Bronchial epithelial cell (primary cell): ENCODE measurements at regions not wholly inside any gene's neighbourhood (a gene's known extent, or its start where the extent isn't known, plus 50 kb on each side); places are given as distances from the start of the nearest gene placed in this dataset.

Experiments
- DNase-seq: peaks from one replicate; pipeline ENCODE4 v3.0.0-alpha.2; 2010; ENCODE audit warnings: low read depth
- FAIRE-seq: peaks from 2 replicates; lab custom pipeline; 2011; peaks lifted over from hg19 to GRCh38; lab: Jason Lieb, UNC
- H3K27me3 ChIP-seq: 2 replicates; pipeline ENCODE4 v1.5.1; 2011; ENCODE audit warnings: low read length; ENCODE audit not compliant: control insufficient read depth, insufficient read depth
- H3K36me3 ChIP-seq: 2 replicates; pipeline ENCODE4 v1.5.1; 2011; ENCODE audit warnings: low read length; ENCODE audit not compliant: control insufficient read depth, insufficient read depth
- H3K4me3 ChIP-seq: 2 replicates; pipeline ENCODE4 v1.5.1; 2011; ENCODE audit warnings: mild to moderate bottlenecking, low read depth, low read length, control low read depth
- CTCF ChIP-seq: IDR thresholded peaks from 2 replicates; pipeline ENCODE4 v1.5.1; 2011; ENCODE audit warnings: mild to moderate bottlenecking, moderate library complexity, low read length, control low read depth, inconsistent platforms; ENCODE audit not compliant: insufficient read depth, severe bottlenecking

GRCh38 chr6:34633785-34634184 lies 62.8 kb downstream of the ILRUN start:
- TF ChIP-seq CTCF = no peak
- FAIRE-seq (no peak), DNase-seq (no peak)
- Histone ChIP-seq H3K4me3 (no peak overlapping the region), H3K36me3 (no peaks in the 10 kb centered on the region), H3K27me3 (no peaks in the 10 kb centered on the region)

DNA sequence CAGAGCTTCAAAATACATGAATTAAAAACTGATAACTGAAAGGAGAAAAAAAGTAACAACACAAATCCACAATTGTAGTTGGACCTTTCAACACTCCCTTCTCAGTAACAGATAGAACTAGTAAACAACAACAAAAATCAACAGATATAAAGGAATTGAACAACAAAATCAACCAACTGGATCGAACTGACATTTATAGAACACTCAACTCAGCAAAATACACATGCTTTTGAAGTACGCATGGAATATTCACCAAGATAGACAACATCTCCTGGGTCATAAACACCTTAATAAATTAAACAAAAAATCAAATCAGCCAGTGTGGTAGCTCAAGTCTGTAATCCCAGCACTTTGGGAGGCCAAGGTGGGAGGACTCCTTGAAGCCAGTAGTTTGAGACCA lies 63.3 kb downstream of the ILRUN start:
- Histone ChIP-seq H3K27me3 (no peaks in the 10 kb centered on the region), H3K4me3 (no peak overlapping the region), H3K36me3 (no peaks in the 10 kb centered on the region)
- DNase-seq (no peak), FAIRE-seq (no peak)
- TF ChIP-seq CTCF = no peak

GRCh38 chr6:34630040-34630439 lies 66.5 kb downstream of the ILRUN start:
- Histone ChIP-seq H3K36me3 (no peaks in the 10 kb centered on the region), H3K27me3 (no peaks in the 10 kb centered on the region), H3K4me3 (no peak overlapping the region)
- DNase-seq (peak; percentile 96), FAIRE-seq (no peak)
- no peak for TF ChIP-seq CTCF

- no peaks in the 10 kb centered on the region for H3K27me3 ChIP-seq
- FAIRE-seq = no peak
- TF ChIP-seq CTCF = no peak
- H3K36me3 ChIP-seq = no peaks in the 10 kb centered on the region
- no peak overlapping the region for H3K4me3 ChIP-seq
- no peak for DNase-seq
Measured at GRCh38 chr6:34627296-34627695, 69.3 kb downstream of the ILRUN start.

DNA sequence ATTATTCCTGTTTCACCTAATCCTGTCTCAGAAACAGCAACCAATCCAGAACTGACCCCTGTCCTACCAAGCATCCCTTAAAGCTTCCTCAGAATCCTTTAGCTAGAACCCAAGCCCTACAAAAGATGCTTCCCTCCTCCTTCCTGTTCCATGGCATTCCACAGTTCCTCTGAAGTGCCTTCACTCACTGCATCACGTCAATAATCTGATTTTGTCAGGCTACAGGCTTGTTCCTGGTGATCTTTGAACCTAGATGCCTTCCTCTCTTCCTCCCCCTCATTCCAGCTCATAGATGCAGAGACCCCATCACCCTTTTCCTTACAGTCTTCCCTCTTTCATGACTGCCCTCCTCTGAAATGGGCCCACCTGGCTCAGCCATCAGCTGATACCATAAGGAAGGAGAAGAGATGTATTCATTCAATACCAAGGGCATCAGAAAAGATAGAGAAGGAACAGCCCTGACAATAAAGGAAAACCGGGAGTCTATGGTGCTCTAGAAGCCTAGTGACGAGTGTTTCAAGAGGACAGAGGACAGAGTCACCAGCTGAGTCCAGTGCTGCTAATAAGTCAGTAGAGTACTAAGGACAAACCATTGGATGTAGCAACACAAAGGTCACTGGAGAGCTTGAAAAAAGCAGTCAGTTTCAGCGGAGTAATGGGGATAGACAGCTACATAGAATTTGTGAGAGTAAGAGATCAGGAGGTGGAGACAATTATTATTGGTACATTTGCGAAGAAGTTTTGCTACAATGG lies 62.5 kb upstream of the SPDEF start:
- no peak for TF ChIP-seq CTCF
- H3K36me3 ChIP-seq = peaks cover 4% of the 10 kb centered on the region
- H3K27me3 ChIP-seq = no peaks in the 10 kb centered on the region
- H3K4me3 ChIP-seq = no peak overlapping the region
- DNase-seq = no peak
- no peak for FAIRE-seq

DNA sequence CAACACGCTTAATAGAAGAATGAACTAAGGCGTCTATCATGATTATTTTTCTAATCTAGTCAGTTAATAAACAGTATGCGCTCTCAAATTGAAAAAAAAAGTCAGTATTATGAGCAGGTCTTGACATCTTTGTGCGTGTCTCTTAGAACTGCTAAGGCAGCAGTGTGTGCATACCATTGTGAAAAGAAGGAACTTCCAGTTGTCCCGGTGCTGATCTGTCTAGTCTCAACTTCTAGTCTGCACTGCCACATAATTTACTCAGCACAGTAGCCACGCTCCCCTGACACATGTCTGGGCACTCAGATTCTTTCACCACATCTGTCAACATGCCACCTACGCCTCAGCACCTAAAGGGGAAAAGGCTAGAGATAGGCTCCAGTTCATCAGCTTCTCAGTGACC lies 61.1 kb upstream of the SPDEF start:
- Histone ChIP-seq H3K4me3 (no peak overlapping the region), H3K27me3 (no peaks in the 10 kb centered on the region), H3K36me3 (peaks cover 4% of the 10 kb centered on the region)
- FAIRE-seq = no peak
- no peak for TF ChIP-seq CTCF
- DNase-seq = no peak
